ENCODE measurements at regions not wholly inside any gene's neighbourhood (a gene's known extent, or its start where the extent isn't known, plus 50 kb on each side); places are given as distances from the start of the nearest gene placed in this dataset.
A peak's percentile ranks its signal among the peaks of the same experiment; 100 is the strongest.

- Mint-ChIP-seq H3K36me3 (ENCODE audit: low read depth) (no peaks in the 10 kb centered on the region), H3K9me3 (ENCODE audit: low read depth) (peaks cover 6% of the 10 kb centered on the region), H3K27me3 (ENCODE audit: low read depth) (no peaks in the 10 kb centered on the region), H3K27ac (ENCODE audit: unreplicated experiment) (peak overlapping the region; percentile 80), H3K4me3 (ENCODE audit: unreplicated experiment) (no peak overlapping the region), H3K4me1 (ENCODE audit: low read depth) (peaks cover 43% of the 10 kb centered on the region)
- DNase-seq (ENCODE audit: low spot score), result no peak
- no peak for TF ChIP-seq CTCF (IDR thresholded peaks at IDR 0.05)
These were observed 121.7 kb upstream of the TPM1 start for GRCh38 chr15:62920682-62921502.

DNA sequence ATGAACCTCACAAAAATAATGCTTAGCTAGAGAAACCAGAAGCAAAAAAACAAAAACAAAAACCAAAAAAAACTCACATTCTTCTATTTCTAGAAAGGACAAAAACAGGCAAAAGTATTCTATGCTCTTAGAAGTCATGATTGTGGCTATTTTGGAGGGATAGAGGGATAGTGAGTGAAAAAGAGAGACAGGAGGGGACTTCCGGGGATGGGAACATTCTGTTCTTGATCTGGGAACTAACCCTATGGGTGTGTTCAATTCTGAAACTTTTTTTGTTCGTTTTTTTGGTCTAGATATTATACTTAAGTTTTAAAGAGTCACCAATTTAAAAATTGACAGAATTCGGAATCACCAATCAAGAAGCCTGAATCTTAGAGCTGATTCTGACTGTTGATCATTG lies 120.0 kb upstream of the TPM1 start:
- H3K36me3 Mint-ChIP-seq (ENCODE audit: low read depth), result no peaks in the 10 kb centered on the region
- no peak overlapping the region for H3K4me3 Mint-ChIP-seq (ENCODE audit: unreplicated experiment)
- H3K4me1 Mint-ChIP-seq (ENCODE audit: low read depth), result peaks cover 56% of the 10 kb centered on the region
- peaks cover 3% of the 10 kb centered on the region for H3K9me3 Mint-ChIP-seq (ENCODE audit: low read depth)
- H3K27me3 Mint-ChIP-seq (ENCODE audit: low read depth), result no peaks in the 10 kb centered on the region
- no peak for DNase-seq (ENCODE audit: low spot score)
- no peak for TF ChIP-seq CTCF (IDR thresholded peaks at IDR 0.05)
- peak overlapping the region; percentile 70 for H3K27ac Mint-ChIP-seq (ENCODE audit: unreplicated experiment)

DNA sequence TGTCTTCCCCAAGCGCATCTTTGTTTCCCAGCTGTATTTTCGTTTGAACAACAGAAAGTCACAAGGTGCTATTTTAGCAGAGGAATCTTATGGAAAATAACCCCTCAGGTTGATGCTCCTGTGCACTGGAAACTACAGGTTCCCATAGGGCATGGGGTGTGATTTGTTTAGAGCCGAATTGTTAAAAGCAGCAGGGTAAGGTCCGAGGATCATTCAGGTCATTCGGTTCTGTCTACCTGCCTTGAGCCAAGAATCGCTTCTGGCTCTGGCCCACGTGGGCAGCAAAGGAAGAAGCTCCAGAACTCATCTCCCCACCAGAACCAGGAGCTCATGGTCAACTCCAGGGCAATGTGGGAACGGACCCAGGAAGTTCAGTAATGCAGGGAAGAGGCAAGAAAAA lies 116.7 kb upstream of the TPM1 start:
- no peak overlapping the region for H3K4me3 Mint-ChIP-seq (ENCODE audit: unreplicated experiment)
- no peak for TF ChIP-seq CTCF (IDR thresholded peaks at IDR 0.05)
- no peaks in the 10 kb centered on the region for H3K9me3 Mint-ChIP-seq (ENCODE audit: low read depth)
- H3K27ac Mint-ChIP-seq (ENCODE audit: unreplicated experiment), result no peak overlapping the region
- DNase-seq (ENCODE audit: low spot score), result no peak
- peaks cover 70% of the 10 kb centered on the region for H3K4me1 Mint-ChIP-seq (ENCODE audit: low read depth)
- no peaks in the 10 kb centered on the region for H3K36me3 Mint-ChIP-seq (ENCODE audit: low read depth)
- no peaks in the 10 kb centered on the region for H3K27me3 Mint-ChIP-seq (ENCODE audit: low read depth)

GRCh38 chr15:62927196-62927595 lies 115.4 kb upstream of the TPM1 start:
- no peaks in the 10 kb centered on the region for H3K36me3 Mint-ChIP-seq (ENCODE audit: low read depth)
- TF ChIP-seq CTCF (IDR thresholded peaks at IDR 0.05), result no peak
- H3K27me3 Mint-ChIP-seq (ENCODE audit: low read depth), result no peaks in the 10 kb centered on the region
- H3K4me1 Mint-ChIP-seq (ENCODE audit: low read depth), result peaks cover 67% of the 10 kb centered on the region
- H3K27ac Mint-ChIP-seq (ENCODE audit: unreplicated experiment), result peak overlapping the region; percentile 93
- H3K4me3 Mint-ChIP-seq (ENCODE audit: unreplicated experiment), result no peak overlapping the region
- DNase-seq (ENCODE audit: low spot score), result no peak
- H3K9me3 Mint-ChIP-seq (ENCODE audit: low read depth), result no peaks in the 10 kb centered on the region

DNA sequence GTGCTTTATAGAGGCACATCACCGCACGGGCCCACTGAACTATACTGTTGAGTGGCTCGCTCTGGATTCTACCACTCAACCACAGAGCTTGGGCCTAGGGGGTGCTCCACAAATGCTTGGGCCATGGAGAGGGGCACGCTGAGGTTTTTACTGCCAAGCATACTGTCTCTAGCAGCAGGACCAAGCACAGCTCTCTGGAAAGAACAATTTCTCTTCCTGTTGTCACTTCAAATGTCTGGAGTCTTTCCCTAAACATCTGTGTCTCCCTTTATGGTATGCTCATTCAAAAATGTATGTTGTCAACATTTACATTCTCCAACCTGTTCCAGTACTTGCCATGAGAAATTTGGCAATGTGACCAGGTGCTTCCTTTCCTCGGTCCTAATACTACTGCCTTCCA lies 114.7 kb upstream of the TPM1 start:
- no peak for TF ChIP-seq CTCF (IDR thresholded peaks at IDR 0.05)
- H3K4me3 Mint-ChIP-seq (ENCODE audit: unreplicated experiment), result peak overlapping the region; percentile 10
- H3K9me3 Mint-ChIP-seq (ENCODE audit: low read depth), result no peaks in the 10 kb centered on the region
- H3K27me3 Mint-ChIP-seq (ENCODE audit: low read depth), result no peaks in the 10 kb centered on the region
- H3K4me1 Mint-ChIP-seq (ENCODE audit: low read depth), result peaks cover 67% of the 10 kb centered on the region
- no peak for DNase-seq (ENCODE audit: low spot score)
- peak overlapping the region; percentile 93 for H3K27ac Mint-ChIP-seq (ENCODE audit: unreplicated experiment)
- H3K36me3 Mint-ChIP-seq (ENCODE audit: low read depth), result no peaks in the 10 kb centered on the region

Data from chondrocyte (in vitro differentiated cells).